Left renal cortex interstitium (tissue), 4 donors: ENCODE measurements at regions not wholly inside any gene's neighbourhood (a gene's known extent, or its start where the extent isn't known, plus 50 kb on each side); places are given as distances from the start of the nearest gene placed in this dataset.
"Not testable (repeated sequence)": the region's sequence is repeated elsewhere in the genome, so short reads cannot be mapped to it uniquely, and the experiment has no call there.

ENCODE experiments used
- DNase-seq, 4 donors: peaks; one replicate each; pipeline ENCODE4 v3.0.0-alpha.2; 2013; ENCODE audit warnings: low read depth in 4 of 4, low spot score in 2 of 4, missing footprints in 1 of 4

GRCh38 chrX:63000196-63000595 lies 350.9 kb downstream of the SPIN4 start:
- not testable (repeated sequence) for DNase-seq
